HG03095 (cell line): ENCODE measurements at regions not wholly inside any gene's neighbourhood (a gene's known extent, or its start where the extent isn't known, plus 50 kb on each side); places are given as distances from the start of the nearest gene placed in this dataset.

Source experiments
- ATAC-seq: cut with Tn5 transposase; IDR thresholded peaks from one replicate; pipeline ENCODE4 v1.9.1; 2021; ENCODE audit warnings: moderate library complexity; ENCODE audit not compliant: unreplicated experiment

DNA sequence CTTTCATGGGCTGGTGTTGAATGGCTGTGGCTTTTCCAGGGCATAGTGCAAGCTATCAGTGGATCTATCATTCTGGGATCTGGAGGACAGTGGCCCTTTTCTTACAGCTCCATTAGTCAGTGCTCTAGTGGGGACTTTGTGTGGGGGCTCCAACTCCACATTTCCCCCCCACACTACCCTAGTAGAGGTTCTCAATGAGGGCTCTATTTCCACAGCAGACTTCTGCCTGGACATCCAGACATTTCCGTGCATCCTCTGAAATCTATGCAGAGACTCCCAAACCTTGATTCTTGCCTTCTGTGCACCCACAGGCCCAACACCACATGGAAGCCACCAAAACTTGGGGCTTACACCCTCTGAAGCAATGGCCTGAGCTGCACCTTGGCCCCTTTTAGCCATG, 208.3 kb upstream of the MKLN1 start:
- ATAC-seq, result no peak

DNA sequence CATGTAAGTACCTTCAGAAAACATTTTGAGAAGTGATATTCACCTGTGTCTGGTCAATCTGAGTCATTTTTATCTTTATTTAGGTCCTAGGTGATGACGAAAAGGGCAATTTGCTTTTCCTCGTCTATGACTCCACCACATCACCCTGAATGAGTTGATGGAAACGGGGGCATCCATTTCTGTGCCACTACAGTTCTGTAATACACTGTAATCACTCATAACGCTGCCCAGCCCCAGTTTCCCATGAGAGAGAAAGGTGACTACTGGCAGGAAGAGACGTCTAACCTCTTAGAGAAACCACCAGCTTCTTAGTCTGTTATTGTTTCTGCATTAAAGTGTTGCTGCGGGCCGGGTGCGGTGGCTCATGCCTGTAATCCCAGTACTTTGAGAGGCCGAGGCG, 205.3 kb upstream of the MKLN1 start:
- ATAC-seq, result no peak

DNA sequence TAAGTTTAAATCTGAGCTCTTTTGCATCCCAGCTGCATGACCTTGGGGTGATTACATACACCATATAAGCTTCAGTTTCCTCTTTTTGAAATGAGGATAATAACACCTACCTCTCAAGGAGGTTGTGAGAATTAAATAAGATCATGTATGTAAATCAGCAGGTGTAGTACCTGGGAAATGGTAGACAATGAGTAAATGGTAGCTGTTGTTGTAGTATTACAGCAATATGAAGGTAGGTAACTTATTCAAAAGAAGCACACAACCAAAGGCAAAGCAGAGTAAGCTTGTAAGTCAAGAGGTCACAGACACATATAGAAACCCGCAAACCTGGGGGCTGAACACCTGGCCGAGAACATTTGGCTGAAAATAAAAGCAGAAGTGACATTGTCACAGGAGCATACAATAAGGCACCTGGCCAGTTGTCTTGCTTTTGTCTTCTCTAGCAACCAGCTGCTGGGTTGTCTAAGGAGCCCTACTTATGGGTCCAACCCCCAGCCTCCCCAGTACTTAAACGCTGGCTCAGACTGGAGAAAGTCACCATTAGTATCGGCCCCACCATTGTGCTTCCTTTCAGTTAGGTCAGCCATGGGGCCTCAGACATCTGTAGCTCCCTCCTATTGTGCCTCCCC, 203.6 kb upstream of the MKLN1 start:
- ATAC-seq, result peak; percentile 92

DNA sequence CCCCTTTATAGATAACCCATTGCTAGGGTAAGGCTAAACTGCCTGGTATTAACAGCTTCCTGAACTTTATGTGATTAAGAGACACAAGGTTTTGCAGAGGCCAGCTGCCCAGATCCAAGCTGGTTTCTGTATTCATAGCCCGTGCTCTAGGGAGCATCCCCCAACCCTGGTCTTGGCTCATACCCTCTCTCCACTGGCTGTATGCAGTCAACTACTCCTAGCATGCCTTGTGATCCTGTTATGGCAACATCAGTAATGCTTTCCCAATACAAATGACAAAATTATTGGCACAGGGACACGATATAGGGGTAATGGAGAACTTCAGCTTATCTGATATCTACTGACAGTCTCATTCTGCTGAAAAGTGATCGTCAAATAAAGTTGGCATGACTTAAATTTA, 202.8 kb upstream of the MKLN1 start:
- no peak for ATAC-seq

DNA sequence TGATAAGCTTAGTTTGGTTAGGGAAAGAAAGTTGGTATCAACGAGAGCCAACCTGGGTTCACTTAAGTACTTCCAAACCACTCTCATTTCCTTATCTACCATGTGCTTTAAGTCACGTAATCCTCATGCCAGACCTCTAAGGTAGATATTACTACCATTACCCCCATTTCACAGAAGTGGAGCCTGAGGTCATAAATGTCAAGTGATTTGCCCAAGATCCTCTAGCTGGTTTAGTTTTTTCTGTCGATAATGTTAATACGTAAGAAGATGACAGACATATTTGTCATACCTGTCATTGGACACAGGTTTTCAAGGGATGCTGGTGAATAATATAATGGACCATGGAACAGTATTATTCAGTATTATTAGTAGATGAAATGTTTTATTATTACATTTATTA, 197.4 kb upstream of the MKLN1 start:
- no peak for ATAC-seq

DNA sequence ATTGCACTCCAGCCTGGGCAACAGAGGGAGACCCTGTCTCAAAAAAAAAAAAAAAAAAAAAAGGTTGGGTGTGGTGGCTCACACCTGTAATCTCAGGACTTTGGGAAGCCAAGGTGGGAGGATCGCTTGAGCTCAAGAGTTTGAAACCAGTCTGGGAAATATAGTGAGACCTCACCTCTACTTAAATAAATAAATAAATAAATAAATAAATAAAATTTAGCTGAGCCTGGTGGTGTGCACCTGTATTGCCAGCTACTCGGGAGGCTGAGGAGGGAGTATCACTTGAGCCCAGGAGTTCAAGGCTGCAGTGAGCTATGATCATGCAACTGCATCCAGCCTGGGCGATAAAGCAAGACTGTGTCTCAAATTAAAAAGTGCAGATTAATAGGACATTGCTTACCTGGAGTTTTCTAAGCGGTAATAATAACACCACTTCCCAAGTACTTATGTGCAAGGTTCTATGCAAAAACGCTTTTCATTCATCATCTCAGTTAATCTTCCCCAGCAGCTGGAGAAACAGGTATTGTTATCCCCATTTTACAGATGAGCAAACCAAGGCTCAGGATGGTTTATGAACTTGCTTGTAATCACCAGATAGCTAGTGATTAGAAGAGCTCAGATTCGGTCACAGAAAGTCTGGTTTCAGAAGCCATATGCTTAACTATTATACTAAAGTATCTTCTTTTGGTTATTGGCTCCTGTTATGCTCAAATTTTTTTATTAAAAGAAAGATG, 196.5 kb upstream of the MKLN1 start:
- no peak for ATAC-seq

DNA sequence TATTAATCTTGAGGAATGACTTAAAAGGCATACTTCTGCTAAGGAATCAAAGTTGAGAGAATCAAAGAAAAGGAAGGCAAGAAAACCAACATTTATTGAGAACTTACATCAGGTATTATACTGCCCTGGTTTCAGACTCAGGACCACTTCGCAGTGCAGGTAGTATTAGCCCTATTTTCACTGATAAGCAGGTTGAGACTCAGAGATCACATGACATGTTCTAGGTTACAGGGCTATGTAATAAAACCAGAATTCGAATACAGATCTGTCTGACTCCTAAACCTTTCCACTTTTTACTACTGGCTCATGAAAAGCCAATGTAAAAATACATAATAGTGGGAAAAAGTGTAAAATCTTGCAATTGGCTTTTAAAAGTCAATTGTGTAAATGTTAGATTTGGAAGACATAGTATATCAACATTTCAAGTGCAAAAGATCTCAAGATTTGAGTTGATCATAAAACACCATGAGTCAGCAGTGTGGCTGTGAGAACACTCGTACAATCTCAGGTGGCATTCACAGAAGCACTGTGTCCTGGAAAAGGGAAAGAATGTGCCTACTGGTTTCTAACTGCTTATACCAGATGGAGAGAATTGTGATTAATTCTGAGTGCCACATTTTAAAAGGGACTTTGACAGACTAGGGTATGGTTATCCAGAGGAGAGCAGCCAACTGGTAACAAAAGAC, 195.8 kb upstream of the MKLN1 start:
- no peak for ATAC-seq

DNA sequence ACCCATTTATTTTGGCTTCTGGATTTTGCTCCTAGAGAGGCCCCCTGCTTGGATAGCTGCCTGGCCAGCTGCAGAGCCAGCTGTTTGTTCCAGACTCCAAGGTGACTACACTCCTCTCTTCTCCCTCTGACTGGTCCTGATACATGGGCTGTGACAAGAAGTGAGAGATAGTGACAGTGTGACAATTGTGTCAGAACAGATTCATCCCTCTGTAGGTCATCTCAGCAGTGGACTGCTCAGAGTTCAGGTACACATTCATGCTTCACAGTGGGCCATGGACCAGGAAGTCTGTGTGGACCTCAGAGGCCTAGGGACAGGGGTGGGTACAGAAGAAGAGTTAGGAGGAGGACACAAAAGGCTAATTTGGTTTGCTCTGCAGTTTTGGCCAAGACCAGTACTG, 188.2 kb upstream of the MKLN1 start:
- no peak for ATAC-seq

DNA sequence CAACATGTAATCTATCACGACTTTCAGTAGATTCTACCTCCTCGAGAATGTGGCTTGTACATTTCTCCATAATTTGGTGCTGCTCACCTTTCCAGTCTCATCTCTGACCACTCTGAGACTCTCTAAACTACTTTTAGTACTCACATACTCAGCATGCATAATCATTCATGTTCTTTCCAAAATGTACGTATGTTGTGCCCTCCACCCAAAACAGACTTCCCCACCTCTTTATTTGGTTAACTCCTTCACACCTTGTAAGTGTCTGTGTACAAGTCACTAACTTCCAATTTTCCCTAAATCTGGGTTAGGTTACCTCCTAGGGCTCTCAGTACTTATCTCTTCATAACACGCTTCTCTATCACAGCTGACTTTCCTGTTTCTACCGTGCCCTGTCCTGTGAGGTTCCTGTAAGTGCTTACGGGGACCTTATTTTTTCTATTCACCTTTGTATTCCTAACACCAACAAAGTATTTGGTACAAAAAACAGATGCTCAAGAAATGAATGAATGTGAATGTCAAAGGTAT, 186.2 kb upstream of the MKLN1 start:
- ATAC-seq, result no peak

DNA sequence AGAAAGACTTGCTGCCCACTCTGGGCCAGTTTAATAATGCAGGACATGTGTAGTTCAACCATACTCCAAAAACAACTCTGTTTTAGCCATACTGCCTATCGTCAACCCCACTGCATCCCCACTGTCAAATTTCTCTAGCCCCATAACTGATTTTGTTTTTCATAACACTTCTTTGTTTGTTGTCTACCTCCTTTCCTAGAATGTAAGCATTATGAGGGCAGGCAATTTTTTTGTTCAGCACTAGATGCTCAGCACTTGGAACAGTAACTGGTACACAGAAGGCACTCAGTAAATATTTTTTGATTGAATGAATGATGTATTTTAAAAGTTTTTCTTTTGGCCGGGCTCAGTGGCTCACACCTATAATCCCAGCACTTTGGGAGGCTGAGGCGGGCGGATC, 183.8 kb upstream of the MKLN1 start:
- no peak for ATAC-seq

DNA sequence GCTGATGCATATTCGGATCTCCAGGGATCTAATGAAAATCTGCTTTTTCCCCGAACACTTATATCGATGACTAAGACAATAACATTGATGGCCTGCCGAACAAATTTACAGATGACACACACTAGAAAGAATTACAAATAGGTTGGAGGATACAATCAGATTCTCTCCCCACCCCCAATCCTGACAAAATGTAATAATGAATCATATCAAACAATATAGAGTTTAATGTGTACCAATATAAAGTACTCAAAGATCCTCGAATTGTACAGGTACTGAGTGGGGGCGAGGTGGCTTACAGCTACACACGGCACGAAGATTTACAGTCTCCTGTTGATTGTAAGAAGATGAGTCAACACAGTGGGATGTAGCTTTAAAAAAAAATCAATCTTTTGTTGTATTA, 182.7 kb upstream of the MKLN1 start:
- ATAC-seq, result no peak

DNA sequence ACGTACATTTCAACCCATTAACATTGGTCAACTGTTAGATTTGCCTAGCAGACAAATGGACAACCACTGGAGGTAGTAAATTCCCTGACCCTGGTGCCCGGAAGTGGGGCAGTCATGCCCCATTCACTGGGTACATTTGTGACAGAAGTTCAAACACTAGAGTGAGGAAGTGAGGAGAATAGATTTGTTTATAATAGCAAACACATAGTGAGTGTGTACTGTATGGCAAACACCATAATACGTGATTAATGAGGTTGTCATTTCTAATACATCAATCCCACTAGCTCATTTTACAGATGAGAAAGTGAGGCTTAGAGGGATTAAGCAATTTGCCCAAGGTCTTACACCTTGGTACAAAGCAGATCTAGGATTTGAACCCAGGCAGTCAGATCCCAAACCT, 181.9 kb upstream of the MKLN1 start:
- no peak for ATAC-seq

DNA sequence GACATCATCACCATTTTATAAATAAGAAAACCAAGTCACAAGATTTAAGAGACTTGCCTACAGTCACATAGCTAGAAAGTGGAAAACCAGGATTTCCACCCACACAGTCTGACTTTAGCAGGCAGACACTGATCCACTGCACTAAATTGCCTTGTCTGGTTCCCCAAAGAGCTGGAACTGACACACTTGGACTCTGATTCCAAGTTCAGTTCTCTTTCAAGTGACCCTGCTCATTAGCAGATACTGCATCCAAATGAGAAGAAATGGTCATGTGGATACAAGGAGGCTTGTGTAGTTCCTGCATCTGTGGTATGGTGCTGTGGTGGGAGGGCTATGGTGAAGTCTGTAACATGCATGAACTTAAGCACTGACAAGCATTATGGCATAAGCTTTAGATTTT, 180.1 kb upstream of the MKLN1 start:
- ATAC-seq, result no peak

DNA sequence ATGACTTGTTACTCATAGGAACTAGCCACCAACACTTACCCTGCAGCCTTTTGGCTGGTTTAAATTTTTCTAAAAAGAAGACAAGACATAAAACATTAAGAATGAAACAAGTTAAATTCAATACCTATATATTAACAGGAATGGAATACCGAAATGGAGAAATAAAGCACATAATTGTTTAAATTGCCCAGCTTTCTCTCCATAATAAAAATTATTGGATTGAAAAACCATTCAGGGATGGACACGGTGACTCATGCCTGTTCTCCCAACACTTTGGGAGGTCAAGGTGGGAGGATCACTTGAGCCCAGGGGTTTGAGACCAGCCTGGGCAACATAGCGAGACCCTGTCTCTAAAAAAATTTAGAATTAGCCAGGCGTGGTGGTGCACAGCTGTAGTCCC, 179.4 kb upstream of the MKLN1 start:
- no peak for ATAC-seq

DNA sequence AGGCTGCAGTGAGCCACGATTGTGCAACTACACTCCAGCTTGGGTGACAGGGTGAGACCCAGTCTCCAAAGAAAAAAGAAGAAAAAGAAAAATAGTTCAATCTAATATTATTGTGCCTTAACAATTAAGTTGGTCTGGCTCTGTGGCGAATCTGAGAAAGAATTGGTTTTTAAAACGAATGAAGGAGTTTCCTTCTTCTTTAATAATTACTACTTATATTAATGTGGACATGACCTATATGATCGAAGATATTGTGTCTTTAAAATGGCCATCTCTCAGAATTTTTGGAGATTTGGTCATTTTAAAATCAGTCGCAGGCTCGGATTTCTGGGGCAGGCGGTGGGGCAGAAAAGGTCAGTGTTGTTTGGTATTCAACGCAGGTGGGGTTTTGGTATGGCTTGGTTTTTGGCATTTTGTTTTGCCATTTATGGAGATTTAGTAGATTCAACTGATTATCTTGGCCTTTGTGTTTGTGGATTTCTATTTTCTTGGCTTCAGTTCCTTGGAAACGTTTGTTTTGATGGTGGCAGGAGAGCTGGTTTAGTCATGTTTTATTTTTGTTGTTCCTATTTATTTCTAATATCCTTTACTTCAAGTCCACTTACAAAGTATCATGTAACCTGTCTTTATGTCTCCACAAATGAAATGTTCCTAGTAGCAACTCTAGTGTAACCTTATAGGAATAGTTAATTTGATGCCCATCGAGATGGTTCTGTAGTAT, 178.8 kb upstream of the MKLN1 start:
- ATAC-seq, result no peak

DNA sequence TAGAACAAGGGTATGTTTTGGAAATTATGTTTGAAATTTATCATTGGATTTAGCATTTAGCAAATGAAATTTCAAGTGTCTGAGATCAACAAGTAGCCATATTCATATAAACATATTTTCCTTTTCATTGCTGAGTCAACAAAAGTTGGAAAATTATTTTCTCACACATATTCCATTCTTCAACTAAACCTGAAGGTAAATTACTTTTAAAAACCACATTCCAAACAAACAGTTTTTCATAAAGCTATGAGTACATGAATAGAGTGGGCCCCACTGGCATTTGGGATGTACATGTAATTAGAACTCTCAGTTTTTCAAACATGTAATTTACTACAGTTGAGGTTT, 178.3 kb upstream of the MKLN1 start:
- ATAC-seq, result no peak

DNA sequence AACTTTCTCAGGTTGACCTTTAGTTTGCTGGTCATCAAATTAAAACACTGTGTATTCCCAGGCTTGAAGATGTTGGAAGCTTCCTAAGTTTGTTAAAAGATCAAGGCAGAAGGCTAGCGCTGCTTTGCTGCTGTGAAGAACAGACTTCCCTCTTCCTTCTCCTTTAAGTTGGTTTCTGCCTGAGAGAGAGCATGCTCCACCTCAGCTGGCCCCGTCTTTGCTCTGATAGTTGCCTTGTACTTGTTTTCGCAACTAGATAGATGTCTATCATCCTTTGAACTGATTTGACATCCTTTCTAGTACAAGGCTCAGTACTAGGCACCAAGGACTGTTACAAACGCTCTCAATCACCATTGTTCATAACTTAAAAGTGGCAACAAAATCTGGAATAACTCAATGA, 177.8 kb upstream of the MKLN1 start:
- ATAC-seq, result no peak

DNA sequence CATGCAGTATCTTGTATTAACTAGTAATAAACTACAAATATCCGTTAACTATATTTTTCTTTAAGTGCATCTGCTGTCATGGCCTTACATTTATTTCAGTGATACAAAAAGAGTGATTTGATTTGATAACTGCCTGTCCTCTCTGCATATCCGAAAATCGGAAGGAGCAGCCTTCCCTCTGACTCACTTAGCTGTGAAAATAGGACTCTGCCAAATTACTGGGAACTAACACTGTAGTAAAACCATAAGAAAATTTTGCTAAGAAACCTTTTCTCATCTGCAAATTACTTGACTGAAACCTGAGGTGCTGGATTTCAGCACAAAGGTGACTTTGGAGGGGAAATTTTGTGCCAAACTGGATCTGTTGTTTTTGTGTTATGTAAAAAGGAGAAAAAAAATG, 176.6 kb upstream of the MKLN1 start:
- ATAC-seq, result no peak

DNA sequence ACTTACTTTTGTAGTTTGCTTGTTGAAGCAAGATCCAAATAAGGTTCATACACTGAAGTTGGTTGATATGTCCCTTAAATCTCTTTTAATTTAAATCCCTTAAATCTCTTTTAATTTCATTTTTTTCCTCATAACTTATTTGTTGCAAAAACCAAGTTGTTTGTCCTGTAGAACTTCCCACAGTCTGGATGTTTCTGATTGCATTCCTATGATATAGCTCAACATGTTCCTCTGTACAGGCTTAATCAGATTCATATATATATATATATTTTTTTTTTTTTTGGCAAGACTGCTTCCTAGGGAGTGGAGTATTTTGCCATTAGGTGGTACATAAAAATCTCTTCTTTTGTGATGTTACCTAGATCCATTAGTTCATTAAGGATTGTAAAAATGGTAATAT, 174.9 kb upstream of the MKLN1 start:
- no peak for ATAC-seq

DNA sequence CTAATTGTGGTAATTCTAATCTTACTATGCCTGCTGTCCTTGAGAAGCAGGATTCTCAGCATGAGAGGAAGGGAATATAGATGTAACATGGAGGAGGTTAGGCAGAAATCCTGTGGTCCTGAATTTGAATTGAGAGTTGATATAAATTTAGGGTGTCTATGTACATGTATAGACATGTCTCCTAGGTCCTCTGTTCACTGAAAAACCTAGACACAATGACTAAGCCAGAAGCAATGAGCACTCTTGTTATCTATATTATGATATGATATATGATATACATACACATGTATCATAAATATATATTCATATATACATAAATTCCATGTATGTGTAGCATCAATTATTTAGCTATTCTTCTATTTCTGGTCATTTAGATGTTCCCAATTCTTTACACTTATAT, 173.3 kb upstream of the MKLN1 start:
- ATAC-seq, result no peak

DNA sequence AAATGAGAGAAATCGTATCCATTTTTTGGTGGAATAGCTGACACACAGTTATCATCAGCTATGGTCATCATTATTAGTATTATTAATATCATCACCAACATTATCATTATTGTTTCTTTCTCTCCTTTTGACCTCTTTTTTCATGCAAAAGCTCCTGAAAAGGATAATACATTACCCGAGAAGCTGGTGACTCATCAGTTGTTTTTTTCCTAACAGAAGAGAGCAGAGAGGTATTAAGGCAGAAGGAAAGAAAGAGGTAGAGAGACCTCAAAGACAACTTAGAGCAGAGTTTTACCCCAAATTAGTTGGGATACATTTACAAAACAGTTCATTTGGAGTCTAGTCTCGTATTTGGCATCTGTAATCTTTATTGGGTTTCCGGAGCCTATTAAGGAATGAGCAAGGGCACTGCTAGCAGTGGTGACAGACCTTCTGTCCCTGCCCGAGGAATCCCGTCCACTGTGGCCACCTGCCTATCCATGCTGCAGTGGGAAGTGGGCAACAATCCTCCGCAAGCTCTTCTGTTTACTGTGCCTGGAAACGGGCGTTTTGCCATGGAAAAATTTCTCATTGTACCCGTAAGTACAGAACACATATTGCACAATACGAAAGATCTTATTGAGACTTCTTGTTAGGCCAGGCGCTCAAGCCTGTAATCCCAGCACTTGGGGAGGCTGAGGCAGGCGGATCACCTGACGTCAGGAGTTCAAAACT, 170.0 kb upstream of the MKLN1 start:
- ATAC-seq, result no peak
